ENCODE measurements at regions not wholly inside any gene's neighbourhood (a gene's known extent, or its start where the extent isn't known, plus 50 kb on each side); places are given as distances from the start of the nearest gene placed in this dataset.

GRCh38 chr11:105321696-105322095, 182.1 kb upstream of the CARD18 start:
- no peak overlapping the region for H2AFZ ChIP-seq (ENCODE audit: low read depth, low read length, poor library complexity, severe bottlenecking)
- no peak for DNase-seq (ENCODE audit: low read depth, low spot score)
- TF ChIP-seq SRF (IDR thresholded peaks at IDR 0.05; ENCODE audit: low read depth) = no peak
- TF ChIP-seq CEBPB (IDR thresholded peaks at IDR 0.05; ENCODE audit: low read depth) = no peak
- TF ChIP-seq ATF3 (IDR thresholded peaks at IDR 0.05) = no peak

GRCh38 chr11:105315287-105315686, 175.7 kb upstream of the CARD18 start:
- H4K20me1 ChIP-seq (ENCODE audit: insufficient read depth) = no peaks in the 10 kb centered on the region
- POLR2A ChIA-PET = no interaction called here
- H3K4me2 ChIP-seq (ENCODE audit: low read length) = no peak overlapping the region
- no peaks in the 10 kb centered on the region for H3K79me2 ChIP-seq (ENCODE audit: insufficient read depth, low read length)
- H3K9ac ChIP-seq (ENCODE audit: low read length) = no peak overlapping the region
- DNase-seq (ENCODE audit: low read depth, low spot score) (no peak), ATAC-seq (peak; percentile 92)
- no peaks in the 10 kb centered on the region for H3K9me2 ChIP-seq (ENCODE audit: insufficient read depth)
- no peaks in the 10 kb centered on the region for H3K36me3 ChIP-seq (ENCODE audit: control insufficient read depth in 1 of 2, insufficient read depth in 2 of 2, low read length in 2 of 2)
- RAD21 ChIA-PET (ENCODE audit: low non-redundant PET in 1 of 2, low total read pairs in 2 of 2, uncharacterized antibody in 2 of 2, unreplicated experiment in 2 of 2) = no interaction called here
- H3K9me3 ChIP-seq (ENCODE audit: control insufficient read depth in 1 of 2, insufficient read depth in 1 of 2, low read depth in 1 of 2, low read length in 2 of 2) = no peaks in the 10 kb centered on the region
- intact Hi-C loops (cut with micrococcal nuclease) = no loop called here
- TF ChIP-seq REST (IDR thresholded peaks at IDR 0.05; ENCODE audit: low read depth) (no peak), SRF (IDR thresholded peaks at IDR 0.05; ENCODE audit: low read depth) (no peak), TCF7L2 (IDR thresholded peaks at IDR 0.05; ENCODE audit: borderline replicate concordance, extremely low read depth, insufficient read depth, insufficient read length) (no peak), CTCF (IDR thresholded peaks at IDR 0.05 in 2 of 3, conservative IDR thresholded peaks at IDR 0.05 in 1 of 3; ENCODE audit: borderline replicate concordance in 1 of 3, insufficient read depth in 1 of 3, low read depth in 2 of 3, low read length in 2 of 3) (peak; percentile 11 to 29 (median 23); a peak in 2 of 6 replicates), SP1 (IDR thresholded peaks at IDR 0.05; ENCODE audit: low read depth) (no peak), SIN3A (IDR thresholded peaks at IDR 0.05; ENCODE audit: low read depth) (no peak), POLR2AphosphoS5 (IDR thresholded peaks at IDR 0.05; ENCODE audit: low read depth, low read length) (no peak), EGR1 (IDR thresholded peaks at IDR 0.05; ENCODE audit: low read depth) (no peak), POLR2A (IDR thresholded peaks at IDR 0.05; ENCODE audit: borderline replicate concordance, extremely low read depth, insufficient read depth, insufficient read length) (no peak), FOSL1 (IDR thresholded peaks at IDR 0.05; ENCODE audit: low read depth) (no peak), RAD21 (IDR thresholded peaks at IDR 0.05; ENCODE audit: low read depth) (peak; percentile 46), ATF3 (IDR thresholded peaks at IDR 0.05) (no peak)
- no peak overlapping the region for H3K4me3 ChIP-seq (replicated peaks in 1 of 2; ENCODE audit: low read depth in 1 of 2, low read length in 2 of 2)
- no peak overlapping the region for H3K27ac ChIP-seq (ENCODE audit: low read depth, low read length)
- H3K4me1 ChIP-seq (ENCODE audit: control insufficient read depth in 1 of 2, insufficient read depth in 2 of 2, low read length in 2 of 2) = no peaks in the 10 kb centered on the region
- H3K27me3 ChIP-seq (ENCODE audit: insufficient read depth, low read length) = no peaks in the 10 kb centered on the region
- CTCF ChIA-PET = no interaction called here
- no peak overlapping the region for H2AFZ ChIP-seq (ENCODE audit: low read depth, low read length, poor library complexity, severe bottlenecking)
- no TSS peak for BruUV-seq (replicated peaks)

More at GRCh38 chr11:105321696-105322095, 182.1 kb upstream of the CARD18 start:
- Histone ChIP-seq H3K79me2 (ENCODE audit: insufficient read depth, low read length) (no peaks in the 10 kb centered on the region), H3K4me3 (replicated peaks in 1 of 2; ENCODE audit: low read depth in 1 of 2, low read length in 2 of 2) (no peak overlapping the region), H3K27ac (ENCODE audit: low read depth, low read length) (no peak overlapping the region), H3K9me2 (ENCODE audit: insufficient read depth) (no peaks in the 10 kb centered on the region), H3K4me2 (ENCODE audit: low read length) (no peak overlapping the region), H3K9me3 (ENCODE audit: control insufficient read depth in 1 of 2, insufficient read depth in 1 of 2, low read depth in 1 of 2, low read length in 2 of 2) (no peaks in the 10 kb centered on the region), H3K36me3 (ENCODE audit: control insufficient read depth in 1 of 2, insufficient read depth in 2 of 2, low read length in 2 of 2) (no peaks in the 10 kb centered on the region), H3K4me1 (ENCODE audit: control insufficient read depth in 1 of 2, insufficient read depth in 2 of 2, low read length in 2 of 2) (no peaks in the 10 kb centered on the region), H4K20me1 (ENCODE audit: insufficient read depth) (no peaks in the 10 kb centered on the region), H3K27me3 (ENCODE audit: insufficient read depth, low read length) (no peaks in the 10 kb centered on the region), H3K9ac (ENCODE audit: low read length) (no peak overlapping the region)
- RAD21 ChIA-PET (ENCODE audit: low non-redundant PET in 1 of 2, low total read pairs in 2 of 2, uncharacterized antibody in 2 of 2, unreplicated experiment in 2 of 2) = no interaction called here
- intact Hi-C loops (cut with micrococcal nuclease) = no loop called here
- no TSS peak for BruUV-seq (replicated peaks)
- CTCF ChIA-PET = no interaction called here
- POLR2A ChIA-PET = no interaction called here
- ATAC-seq = no peak

Measured in HCT116 (cell line).